Tibial nerve (tissue), 4 donors: ENCODE measurements at regions not wholly inside any gene's neighbourhood (a gene's known extent, or its start where the extent isn't known, plus 50 kb on each side); places are given as distances from the start of the nearest gene placed in this dataset.
"Not testable (repeated sequence)": the region's sequence is repeated elsewhere in the genome, so short reads cannot be mapped to it uniquely, and the experiment has no call there.

Experiments used
- DNase-seq, 2 donors: peaks; one replicate each; pipeline ENCODE4 v3.0.0-alpha.2; 2019; ENCODE audit warnings: low spot score in 2 of 2
- H3K27ac ChIP-seq, 4 donors: fragments of 200-600 bp; sonication (generic) in 3 of 4; one replicate each; pipeline ENCODE4 v1.5.1; 2017 to 2019; ENCODE audit warnings: mild to moderate bottlenecking in 1 of 4
- H3K27me3 ChIP-seq, 2 donors: fragments of 200-600 bp; sonication (generic) in 1 of 2; one replicate each; pipeline versions ENCODE4 v1.5.1 to v1.6.0; 2017 to 2019
- H3K36me3 ChIP-seq, 3 donors: fragments of 200-600 bp; sonication (generic); one replicate each; pipeline ENCODE4 v1.5.1; 2018 to 2019
- H3K4me1 ChIP-seq, 4 donors: fragments of 200-600 bp; sonication (generic) in 3 of 4; one replicate each; pipeline ENCODE4 v1.5.1; 2017 to 2019
- H3K4me3 ChIP-seq, 4 donors: fragments of 200-600 bp; sonication (generic) in 3 of 4; one replicate each; pipeline ENCODE4 v1.5.1; 2017 to 2019; ENCODE audit warnings: mild to moderate bottlenecking in 1 of 4, moderate library complexity in 1 of 4
- H3K9me3 ChIP-seq, 4 donors: fragments of 200-600 bp; sonication (generic) in 3 of 4; one replicate each; pipeline ENCODE4 v1.5.1; 2017 to 2019
- CTCF ChIP-seq, 5 experiments: fragments of 200-600 bp in 3 of 5; fragments of 450-650 bp in 2 of 5; sonication (generic) in 3 of 5; IDR thresholded peaks; one replicate each; pipeline ENCODE4 v1.5.1; 2016 to 2019; ENCODE audit warnings: antibody characterized with exemption in 5 of 5, mild to moderate bottlenecking in 3 of 5, moderate library complexity in 2 of 5
- EP300 ChIP-seq, 2 donors: sonication (generic); formaldehyde crosslinking; IDR thresholded peaks; one replicate each; pipeline ENCODE4 v1.6.1; 2017; ENCODE audit warnings: antibody characterized with exemption in 2 of 2, mild to moderate bottlenecking in 1 of 2
- POLR2A ChIP-seq, 2 donors: fragments of 450-650 bp; IDR thresholded peaks; one replicate each; pipeline ENCODE4 v1.6.1; 2017; ENCODE audit warnings: antibody characterized with exemption in 2 of 2, mild to moderate bottlenecking in 2 of 2, moderate library complexity in 2 of 2
- WGBS, 2 donors: methylation state at CpG; one replicate each; pipeline ENCODE4 v1.1.5; 2018; 5-methylcytosine and 5-hydroxymethylcytosine counted together

GRCh38 chr11:110856340-110856739 is 144.1 kb upstream of the ARHGAP20 start:
- no peak for TF ChIP-seq POLR2A (IDR thresholded peaks at IDR 0.05)
- H3K4me1 ChIP-seq = peaks cover 0 to 33% (median 0%) of the 10 kb centered on the region in 4 donors
- H3K27ac ChIP-seq = no peak overlapping the region
- no peak for DNase-seq
- no peak overlapping the region for H3K4me3 ChIP-seq
- no peaks in the 10 kb centered on the region for H3K27me3 ChIP-seq
- no peaks in the 10 kb centered on the region for H3K9me3 ChIP-seq
- 95 to 96% methylated on average over 3 of the region's 3 CpGs for WGBS, 2 donors
- H3K36me3 ChIP-seq = no peaks in the 10 kb centered on the region

GRCh38 chr11:110855191-110855590 is 143.0 kb upstream of the ARHGAP20 start:
- DNase-seq = no peak
- Histone ChIP-seq H3K9me3 (no peaks in the 10 kb centered on the region), H3K36me3 (no peaks in the 10 kb centered on the region), H3K4me1 (peaks cover 0 to 33% (median 0%) of the 10 kb centered on the region in 4 donors), H3K27ac (no peak overlapping the region), H3K27me3 (no peaks in the 10 kb centered on the region), H3K4me3 (no peak overlapping the region)
- WGBS, 2 donors = 24 to 30% methylated on average over 1 of the region's 1 CpG
- TF ChIP-seq EP300 (IDR thresholded peaks at IDR 0.05) (no peak), CTCF (IDR thresholded peaks at IDR 0.05) (no peak), POLR2A (IDR thresholded peaks at IDR 0.05) (no peak)

GRCh38 chr11:110852921-110853490 is 140.8 kb upstream of the ARHGAP20 start:
- peaks cover 0 to 19% (median 0%) of the 10 kb centered on the region in 4 donors for H3K4me1 ChIP-seq
- DNase-seq = no peak
- H3K9me3 ChIP-seq = peaks cover 0 to 5% (median 0%) of the 10 kb centered on the region in 4 donors
- H3K27me3 ChIP-seq = no peaks in the 10 kb centered on the region
- 75 to 88% methylated on average over 3 of the region's 3 CpGs for WGBS, 2 donors
- no peak overlapping the region for H3K4me3 ChIP-seq
- H3K36me3 ChIP-seq = no peaks in the 10 kb centered on the region
- H3K27ac ChIP-seq = no peak overlapping the region
- TF ChIP-seq CTCF (IDR thresholded peaks at IDR 0.05) (no peak), POLR2A (IDR thresholded peaks at IDR 0.05) (no peak), EP300 (IDR thresholded peaks at IDR 0.05) (no peak)

GRCh38 chr11:110850846-110851245 is 138.6 kb upstream of the ARHGAP20 start:
- no peak overlapping the region for H3K4me3 ChIP-seq
- DNase-seq = no peak

GRCh38 chr11:110843053-110843452 is 130.8 kb upstream of the ARHGAP20 start:
- H3K36me3 ChIP-seq, H3K27me3 ChIP-seq, H3K4me1 ChIP-seq, H3K9me3 ChIP-seq, H3K27ac ChIP-seq, H3K4me3 ChIP-seq, DNase-seq: not testable (repeated sequence)
- 95% methylated on average over 1 of the region's 1 CpG for WGBS, 2 donors

More at GRCh38 chr11:110850846-110851245, 138.6 kb upstream of the ARHGAP20 start:
- no peaks in the 10 kb centered on the region for H3K27me3 ChIP-seq
- peaks cover 0 to 11% (median 0%) of the 10 kb centered on the region in 4 donors for H3K4me1 ChIP-seq
- peaks cover 0 to 8% (median 0%) of the 10 kb centered on the region in 4 donors for H3K9me3 ChIP-seq
- no peak overlapping the region for H3K27ac ChIP-seq
- no peaks in the 10 kb centered on the region for H3K36me3 ChIP-seq
- TF ChIP-seq CTCF (IDR thresholded peaks at IDR 0.05) (no peak), POLR2A (IDR thresholded peaks at IDR 0.05) (no peak), EP300 (IDR thresholded peaks at IDR 0.05) (no peak)
- WGBS, 2 donors = 55 to 60% methylated on average over 3 of the region's 3 CpGs

- H3K4me1 ChIP-seq = no peaks in the 10 kb centered on the region
- DNase-seq = no peak
- no peak overlapping the region for H3K27ac ChIP-seq
- peaks cover 0 to 3% (median 0%) of the 10 kb centered on the region in 4 donors for H3K9me3 ChIP-seq
- no peaks in the 10 kb centered on the region for H3K27me3 ChIP-seq
- 81 to 87% methylated on average over 2 of the region's 2 CpGs for WGBS, 2 donors
- TF ChIP-seq CTCF (IDR thresholded peaks at IDR 0.05) = no peak
- TF ChIP-seq EP300 (IDR thresholded peaks at IDR 0.05) = no peak
- no peak for TF ChIP-seq POLR2A (IDR thresholded peaks at IDR 0.05)
- no peak overlapping the region for H3K4me3 ChIP-seq
- no peaks in the 10 kb centered on the region for H3K36me3 ChIP-seq
Observed at GRCh38 chr11:110838808-110839207, 126.6 kb upstream of the ARHGAP20 start.
